ENCODE measurements at regions not wholly inside any gene's neighbourhood (a gene's known extent, or its start where the extent isn't known, plus 50 kb on each side); places are given as distances from the start of the nearest gene placed in this dataset.

GRCh38 chr17:72494566-72494965, 373.7 kb downstream of the SOX9 start:
- Histone ChIP-seq H3K27ac (ENCODE audit: low read length) (no peak overlapping the region), H3K9ac (ENCODE audit: low read depth, low read length) (no peak overlapping the region), H3K4me3 (ENCODE audit: low read length) (no peak overlapping the region), H3K36me3 (ENCODE audit: insufficient read depth, low read depth, low read length) (no peaks in the 10 kb centered on the region), H3K9me3 (ENCODE audit: insufficient read depth, low read depth, low read length) (no peaks in the 10 kb centered on the region), H3K27me3 (ENCODE audit: insufficient read depth, low read length) (no peaks in the 10 kb centered on the region), H3K4me1 (ENCODE audit: insufficient read depth, low read length) (no peaks in the 10 kb centered on the region)

- no peak overlapping the region for H3K4me3 ChIP-seq (ENCODE audit: low read length)
- H3K9me3 ChIP-seq (ENCODE audit: insufficient read depth, low read depth, low read length) = no peaks in the 10 kb centered on the region
- no peaks in the 10 kb centered on the region for H3K4me1 ChIP-seq (ENCODE audit: insufficient read depth, low read length)
- H3K36me3 ChIP-seq (ENCODE audit: insufficient read depth, low read depth, low read length) = no peaks in the 10 kb centered on the region
- H3K27ac ChIP-seq (ENCODE audit: low read length) = no peak overlapping the region
- no peak overlapping the region for H3K9ac ChIP-seq (ENCODE audit: low read depth, low read length)
- no peaks in the 10 kb centered on the region for H3K27me3 ChIP-seq (ENCODE audit: insufficient read depth, low read length)
These were observed 375.6 kb downstream of the SOX9 start for GRCh38 chr17:72496461-72496860.

- Histone ChIP-seq H3K36me3 (ENCODE audit: insufficient read depth, low read depth, low read length) (no peaks in the 10 kb centered on the region), H3K27me3 (ENCODE audit: insufficient read depth, low read length) (no peaks in the 10 kb centered on the region), H3K27ac (ENCODE audit: low read length) (no peak overlapping the region), H3K4me1 (ENCODE audit: insufficient read depth, low read length) (0 out of 2 replicates have a peak, but pooled peaks cover 8% of the 10 kb centered on the region), H3K4me3 (ENCODE audit: low read length) (no peak overlapping the region), H3K9me3 (ENCODE audit: insufficient read depth, low read depth, low read length) (no peaks in the 10 kb centered on the region), H3K9ac (ENCODE audit: low read depth, low read length) (no peak overlapping the region)
These were observed 377.1 kb downstream of the SOX9 start for GRCh38 chr17:72497915-72498314.

GRCh38 chr17:72498364-72499210, 377.8 kb downstream of the SOX9 start:
- H3K9ac ChIP-seq (ENCODE audit: low read depth, low read length) = no peak overlapping the region
- H3K27ac ChIP-seq (ENCODE audit: low read length) = no peak overlapping the region
- no peak overlapping the region for H3K4me3 ChIP-seq (ENCODE audit: low read length)
- no peaks in the 10 kb centered on the region for H3K9me3 ChIP-seq (ENCODE audit: insufficient read depth, low read depth, low read length)
- no peaks in the 10 kb centered on the region for H3K27me3 ChIP-seq (ENCODE audit: insufficient read depth, low read length)
- H3K4me1 ChIP-seq (ENCODE audit: insufficient read depth, low read length) = 0 out of 2 replicates have a peak, but pooled peaks cover 8% of the 10 kb centered on the region
- H3K36me3 ChIP-seq (ENCODE audit: insufficient read depth, low read depth, low read length) = no peaks in the 10 kb centered on the region

- Histone ChIP-seq H3K27ac (ENCODE audit: low read length) (peak overlapping the region; percentile 49), H3K4me1 (ENCODE audit: insufficient read depth, low read length) (0 out of 2 replicates have a peak, but pooled peaks cover 8% of the 10 kb centered on the region), H3K9me3 (ENCODE audit: insufficient read depth, low read depth, low read length) (no peaks in the 10 kb centered on the region), H3K27me3 (ENCODE audit: insufficient read depth, low read length) (no peaks in the 10 kb centered on the region), H3K36me3 (ENCODE audit: insufficient read depth, low read depth, low read length) (no peaks in the 10 kb centered on the region), H3K9ac (ENCODE audit: low read depth, low read length) (peak overlapping the region; percentile 28; the same call in 1 of the 2 replicates), H3K4me3 (ENCODE audit: low read length) (no peak overlapping the region)
These were observed 380.9 kb downstream of the SOX9 start for GRCh38 chr17:72501404-72502370.

GRCh38 chr17:72502371-72503341, 381.8 kb downstream of the SOX9 start:
- no peak overlapping the region for H3K4me3 ChIP-seq (ENCODE audit: low read length)
- no peaks in the 10 kb centered on the region for H3K9me3 ChIP-seq (ENCODE audit: insufficient read depth, low read depth, low read length)
- no peak overlapping the region for H3K9ac ChIP-seq (ENCODE audit: low read depth, low read length)
- no peaks in the 10 kb centered on the region for H3K27me3 ChIP-seq (ENCODE audit: insufficient read depth, low read length)
- no peaks in the 10 kb centered on the region for H3K36me3 ChIP-seq (ENCODE audit: insufficient read depth, low read depth, low read length)
- H3K4me1 ChIP-seq (ENCODE audit: insufficient read depth, low read length) = peaks cover 8% of the 10 kb centered on the region; the same call in 1 of the 2 replicates
- no peak overlapping the region for H3K27ac ChIP-seq (ENCODE audit: low read length)

- H3K4me3 ChIP-seq (ENCODE audit: low read length) = no peak overlapping the region
- no peaks in the 10 kb centered on the region for H3K27me3 ChIP-seq (ENCODE audit: insufficient read depth, low read length)
- H3K4me1 ChIP-seq (ENCODE audit: insufficient read depth, low read length) = peaks cover 8% of the 10 kb centered on the region; the same call in 1 of the 2 replicates
- no peak overlapping the region for H3K9ac ChIP-seq (ENCODE audit: low read depth, low read length)
- H3K36me3 ChIP-seq (ENCODE audit: insufficient read depth, low read depth, low read length) = no peaks in the 10 kb centered on the region
- H3K27ac ChIP-seq (ENCODE audit: low read length) = no peak overlapping the region
- no peaks in the 10 kb centered on the region for H3K9me3 ChIP-seq (ENCODE audit: insufficient read depth, low read depth, low read length)
These were observed 382.7 kb downstream of the SOX9 start for GRCh38 chr17:72503556-72503955.

- Histone ChIP-seq H3K36me3 (ENCODE audit: insufficient read depth, low read depth, low read length) (no peaks in the 10 kb centered on the region), H3K9ac (ENCODE audit: low read depth, low read length) (no peak overlapping the region), H3K9me3 (ENCODE audit: insufficient read depth, low read depth, low read length) (no peaks in the 10 kb centered on the region), H3K27ac (ENCODE audit: low read length) (no peak overlapping the region), H3K4me1 (ENCODE audit: insufficient read depth, low read length) (peaks cover 12% of the 10 kb centered on the region), H3K4me3 (ENCODE audit: low read length) (no peak overlapping the region), H3K27me3 (ENCODE audit: insufficient read depth, low read length) (no peaks in the 10 kb centered on the region)
These were observed 384.0 kb downstream of the SOX9 start for GRCh38 chr17:72504783-72505182.

- peaks cover 18% of the 10 kb centered on the region for H3K4me1 ChIP-seq (ENCODE audit: insufficient read depth, low read length)
- no peak overlapping the region for H3K9ac ChIP-seq (ENCODE audit: low read depth, low read length)
- no peak overlapping the region for H3K27ac ChIP-seq (ENCODE audit: low read length)
- no peaks in the 10 kb centered on the region for H3K27me3 ChIP-seq (ENCODE audit: insufficient read depth, low read length)
- H3K4me3 ChIP-seq (ENCODE audit: low read length) = no peak overlapping the region
- no peaks in the 10 kb centered on the region for H3K36me3 ChIP-seq (ENCODE audit: insufficient read depth, low read depth, low read length)
- H3K9me3 ChIP-seq (ENCODE audit: insufficient read depth, low read depth, low read length) = no peaks in the 10 kb centered on the region
These were observed 386.0 kb downstream of the SOX9 start for GRCh38 chr17:72506773-72507172.

- Histone ChIP-seq H3K4me3 (ENCODE audit: low read length) (no peak overlapping the region), H3K9me3 (ENCODE audit: insufficient read depth, low read depth, low read length) (no peaks in the 10 kb centered on the region), H3K36me3 (ENCODE audit: insufficient read depth, low read depth, low read length) (no peaks in the 10 kb centered on the region), H3K9ac (ENCODE audit: low read depth, low read length) (no peak overlapping the region), H3K27ac (ENCODE audit: low read length) (no peak overlapping the region), H3K4me1 (ENCODE audit: insufficient read depth, low read length) (peaks cover 13% of the 10 kb centered on the region), H3K27me3 (ENCODE audit: insufficient read depth, low read length) (no peaks in the 10 kb centered on the region)
These were observed 386.6 kb downstream of the SOX9 start for GRCh38 chr17:72507370-72507769.
